ENCODE measurements at regions not wholly inside any gene's neighbourhood (a gene's known extent, or its start where the extent isn't known, plus 50 kb on each side); places are given as distances from the start of the nearest gene placed in this dataset.

GRCh38 chr2:16565481-16565880 is 100.2 kb downstream of the CYRIA start:
- no peak for DNase-seq (ENCODE audit: low read depth)

DNA sequence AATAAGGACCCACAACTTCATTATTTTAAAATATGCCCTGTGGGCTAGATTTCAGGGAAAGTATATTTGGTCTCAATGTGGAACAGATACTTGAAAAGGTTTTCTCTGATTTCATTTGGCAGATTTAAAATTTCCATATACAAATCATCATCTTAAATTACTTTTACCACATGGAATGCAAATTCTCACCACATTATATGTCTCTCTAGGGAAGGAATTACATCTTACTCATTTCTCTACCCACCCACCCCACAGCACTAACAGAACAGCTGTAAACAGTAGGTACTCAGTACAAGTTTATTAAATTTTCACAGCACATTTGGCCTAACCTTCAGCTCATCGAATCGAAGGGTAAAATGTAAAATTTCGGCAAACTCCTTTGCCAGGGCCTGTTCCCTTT is 104.0 kb downstream of the CYRIA start:
- DNase-seq (ENCODE audit: low read depth): no peak

GRCh38 chr2:16561251-16561650 is 104.4 kb downstream of the CYRIA start:
- DNase-seq (ENCODE audit: low read depth): no peak

DNA sequence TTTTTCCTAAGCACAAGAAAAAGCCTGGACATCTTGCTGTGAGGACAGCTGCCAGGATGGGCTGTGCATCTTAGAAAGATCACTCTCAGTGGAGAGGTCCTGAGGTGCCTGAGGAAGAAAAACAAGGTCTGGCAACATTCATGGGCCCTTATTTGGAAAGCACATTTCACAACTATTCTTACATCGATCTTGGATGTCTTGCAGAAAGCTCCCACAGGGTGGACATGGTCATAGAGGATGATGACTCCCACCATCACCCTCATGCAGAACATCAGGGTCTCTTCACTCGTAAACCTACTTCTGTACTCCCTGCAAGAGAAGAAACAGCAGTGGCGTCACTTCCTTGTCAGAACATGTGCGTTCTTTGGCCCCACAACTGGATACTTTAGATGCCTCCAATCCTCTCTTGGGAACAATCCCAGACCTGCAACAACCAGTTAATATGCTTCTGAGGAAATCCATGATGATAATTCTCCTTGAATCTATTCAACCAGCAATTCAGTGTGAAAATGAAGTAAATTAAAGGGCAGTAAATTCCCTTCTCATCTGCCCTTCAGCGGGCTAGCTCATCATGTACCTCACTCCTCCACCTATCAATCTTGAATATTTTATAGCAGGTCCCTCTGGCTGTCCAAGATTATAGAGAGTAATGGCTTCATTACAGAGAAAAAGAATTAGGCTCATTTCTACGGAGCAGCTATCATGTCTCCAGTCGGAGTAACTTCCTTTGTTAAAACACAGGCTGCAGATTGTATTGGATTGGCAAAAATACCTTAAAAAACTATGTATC is 106.2 kb downstream of the CYRIA start:
- no peak for DNase-seq (ENCODE audit: low read depth)

DNA sequence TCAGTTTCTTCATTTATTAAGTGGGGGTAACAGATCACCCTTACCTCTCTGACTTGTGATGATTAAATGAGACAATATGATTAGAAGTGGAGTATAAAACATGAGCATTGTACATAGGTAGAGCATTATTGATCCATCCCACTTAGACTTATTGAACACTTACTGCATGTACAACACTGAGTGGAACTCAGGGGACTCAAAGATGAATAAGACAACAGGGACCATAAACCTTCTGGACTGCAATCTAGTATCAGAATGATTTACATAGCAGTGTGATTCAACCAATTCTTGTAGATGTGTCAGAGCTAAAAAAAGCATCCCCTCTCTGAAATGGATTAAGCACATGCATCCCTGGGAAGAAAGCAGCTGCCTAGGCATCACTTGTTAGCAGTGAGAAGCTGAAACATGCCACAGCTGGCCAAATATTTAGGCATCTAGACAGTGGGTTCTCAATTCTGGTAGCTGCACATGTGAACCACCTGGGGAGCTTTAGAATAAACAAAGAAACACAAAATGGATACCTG is 111.5 kb downstream of the CYRIA start:
- no peak for DNase-seq (ENCODE audit: low read depth)

DNA sequence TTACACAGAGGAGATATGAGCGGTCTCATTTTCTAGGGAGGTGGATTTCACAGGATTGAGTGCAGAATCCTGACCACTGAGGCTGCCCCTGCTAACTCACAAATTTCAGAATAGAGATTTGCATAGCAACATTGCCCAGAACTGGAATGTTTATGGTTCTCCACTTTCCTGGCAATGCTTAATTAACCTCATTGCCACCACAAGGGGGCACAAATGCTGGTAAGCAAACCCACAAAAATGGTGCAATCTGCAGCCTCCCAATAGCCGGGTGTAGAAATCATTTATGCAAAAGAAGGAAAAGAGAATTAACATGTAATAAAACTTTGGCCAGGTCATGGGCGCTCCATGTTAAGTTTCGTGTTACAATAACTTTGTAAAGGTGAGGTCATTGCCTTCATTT is 112.4 kb downstream of the CYRIA start:
- DNase-seq (ENCODE audit: low read depth): peak; percentile 3

DNA sequence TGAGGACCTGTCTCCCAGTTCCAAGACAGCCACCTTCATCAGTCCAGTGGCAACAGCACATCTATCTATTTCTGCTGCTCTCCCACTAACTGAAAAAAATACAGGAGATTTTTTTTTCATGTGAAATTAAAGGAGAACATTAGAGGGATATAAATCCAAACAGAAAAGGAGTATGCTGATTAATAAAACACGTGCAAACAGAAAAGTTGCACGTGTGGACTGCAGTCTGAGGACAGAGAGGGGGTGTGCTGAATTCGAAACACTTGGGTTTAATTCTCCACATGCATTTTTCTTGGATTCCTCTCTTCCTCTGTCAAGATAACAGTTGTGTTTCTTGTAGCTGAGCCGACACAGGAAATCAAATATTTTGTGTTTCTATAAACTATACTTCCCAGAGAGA is 113.4 kb downstream of the CYRIA start:
- no peak for DNase-seq (ENCODE audit: low read depth)

GRCh38 chr2:16548036-16548435 is 117.6 kb downstream of the CYRIA start:
- DNase-seq (ENCODE audit: low read depth): no peak

DNA sequence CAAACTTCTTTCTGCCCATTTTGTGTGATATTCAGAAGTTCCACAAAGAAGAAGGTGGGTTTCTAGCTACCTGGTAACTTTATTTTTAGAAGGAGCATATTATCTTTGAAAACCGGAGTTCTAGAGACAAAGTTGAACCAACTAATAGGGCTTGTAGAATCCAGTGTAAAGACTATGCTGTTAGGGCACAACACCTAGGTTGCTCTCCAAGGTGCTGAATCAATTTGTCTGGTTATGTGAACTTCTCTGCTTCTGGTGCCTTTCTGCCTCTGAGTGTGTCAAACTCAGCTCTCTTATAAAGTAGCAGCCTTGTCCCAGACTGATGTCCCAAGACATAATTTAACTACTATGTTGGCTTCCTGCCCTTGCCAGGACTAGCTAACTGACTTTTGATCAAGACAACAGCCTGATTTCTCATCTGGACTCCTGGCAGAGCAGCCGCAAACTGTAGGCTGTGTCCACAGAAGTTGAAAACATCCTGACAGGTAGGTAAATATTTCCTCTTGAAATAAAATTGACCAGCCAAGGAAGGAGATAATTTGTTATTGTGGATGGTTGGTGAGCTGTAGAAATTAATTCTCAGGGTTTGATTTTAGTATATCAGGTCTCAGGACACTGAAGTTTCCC is 119.4 kb downstream of the CYRIA start:
- DNase-seq (ENCODE audit: low read depth): peak; percentile 15

DNA sequence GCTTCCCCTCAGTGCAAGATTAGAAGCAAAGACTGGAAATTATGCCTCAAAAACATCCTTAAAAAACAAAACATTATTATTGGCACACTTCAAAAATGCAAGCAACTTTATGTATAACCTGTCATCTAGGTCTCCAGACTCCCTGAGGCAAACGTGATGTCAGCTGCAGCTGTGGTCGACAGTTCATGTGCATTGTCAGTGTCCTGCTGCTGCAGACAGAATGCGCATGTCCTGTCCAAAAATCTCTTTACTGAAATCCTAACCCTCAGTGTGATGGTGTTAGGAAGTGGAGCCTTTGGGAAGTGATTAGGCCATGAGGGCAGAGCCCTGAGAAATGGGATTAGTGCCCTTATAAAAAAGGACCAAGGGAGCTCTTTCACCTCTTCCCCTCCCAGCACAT is 126.9 kb downstream of the CYRIA start:
- no peak for DNase-seq (ENCODE audit: low read depth)

GRCh38 chr2:16537347-16537746 is 128.3 kb downstream of the CYRIA start:
- DNase-seq (ENCODE audit: low read depth): peak; percentile 1

- DNase-seq (ENCODE audit: low read depth): no peak
Measured at GRCh38 chr2:16526193-16526592, 139.4 kb downstream of the CYRIA start.

GRCh38 chr2:16525265-16525887 is 140.3 kb downstream of the CYRIA start:
- no peak for DNase-seq (ENCODE audit: low read depth)

DNA sequence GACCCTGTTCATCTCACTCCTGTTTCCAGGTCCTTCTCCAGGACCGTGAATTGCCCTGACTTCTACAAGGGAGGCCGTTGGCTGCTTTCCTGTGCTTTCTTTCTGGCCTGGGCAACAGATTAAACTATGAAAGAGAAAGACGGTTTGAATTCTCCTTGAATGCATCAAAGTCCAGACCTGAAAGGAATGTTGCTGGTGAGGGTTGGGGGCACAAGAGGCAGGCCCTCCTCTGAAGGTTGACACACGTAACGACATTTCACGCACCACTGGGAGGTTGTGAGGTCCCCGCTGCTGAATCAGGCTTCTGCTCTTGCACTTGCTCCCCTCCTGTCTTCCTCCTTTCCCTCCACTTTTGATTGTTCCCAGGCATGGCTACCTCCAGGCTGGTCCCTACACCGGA is 141.9 kb downstream of the CYRIA start:
- no peak for DNase-seq (ENCODE audit: low read depth)

GRCh38 chr2:16522031-16522831 is 143.4 kb downstream of the CYRIA start:
- no peak for DNase-seq (ENCODE audit: low read depth)

GRCh38 chr2:16520891-16521290 is 144.7 kb downstream of the CYRIA start:
- no peak for DNase-seq (ENCODE audit: low read depth)

- no peak for DNase-seq (ENCODE audit: low read depth)
Measured at GRCh38 chr2:16515696-16516095, 149.9 kb downstream of the CYRIA start.

DNA sequence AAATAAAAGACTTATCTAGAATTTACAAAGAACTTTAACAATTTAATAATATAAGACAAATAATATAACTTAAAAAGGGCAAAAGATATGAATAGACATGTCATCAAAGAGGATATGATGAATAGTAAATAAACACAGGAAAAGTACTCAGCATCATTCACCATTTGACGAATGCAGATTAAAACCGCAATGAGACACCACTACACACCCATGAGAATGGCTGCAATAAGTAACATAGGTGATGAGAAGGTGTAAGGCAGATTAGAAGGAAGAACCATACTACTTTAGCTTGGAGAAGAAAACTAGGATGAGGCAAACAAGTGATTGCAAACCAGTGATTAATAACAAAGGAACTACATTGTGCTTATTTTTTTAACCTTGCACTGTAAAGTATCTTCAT is 152.0 kb downstream of the CYRIA start:
- no peak for DNase-seq (ENCODE audit: low read depth)

DNA sequence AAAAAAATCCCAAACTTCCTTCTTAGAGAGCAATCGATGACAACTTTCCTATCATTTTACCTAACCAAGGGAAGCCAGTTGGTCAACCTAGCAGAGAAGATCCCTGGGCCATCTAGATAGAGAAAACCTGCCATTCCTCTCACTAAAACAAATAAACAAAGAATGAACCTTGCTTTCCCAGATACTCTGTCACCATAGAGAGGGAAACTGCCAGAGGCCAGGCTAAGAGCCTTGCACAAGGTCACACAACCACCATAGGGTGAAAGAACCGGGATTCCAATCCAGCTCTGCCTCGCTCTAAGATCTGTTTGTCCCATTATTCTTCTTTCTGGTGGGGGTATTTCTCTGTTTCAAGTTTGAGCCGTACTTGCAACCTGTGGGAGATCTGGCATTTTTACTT is 154.6 kb downstream of the CYRIA start:
- DNase-seq (ENCODE audit: low read depth): no peak

GRCh38 chr2:16509042-16509441 is 156.6 kb downstream of the CYRIA start:
- DNase-seq (ENCODE audit: low read depth): no peak

DNA sequence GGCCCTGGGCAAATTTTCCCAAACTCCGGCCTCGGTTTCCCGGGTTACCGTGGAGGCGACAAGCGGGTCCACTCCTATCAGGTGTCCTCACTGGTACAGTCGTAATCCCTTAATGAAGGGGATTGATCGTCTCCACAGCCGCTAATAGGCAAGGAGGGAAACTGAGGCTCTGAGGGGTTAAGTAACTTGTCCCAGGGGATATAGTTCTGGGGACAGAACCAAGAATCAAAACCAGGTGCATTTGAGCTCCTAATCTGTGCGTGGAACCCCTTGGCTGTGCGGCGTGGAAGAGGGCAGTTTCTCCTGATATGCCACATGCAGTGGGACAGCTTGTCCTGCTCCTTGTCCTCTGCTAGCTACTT is 157.2 kb downstream of the CYRIA start:
- no peak for DNase-seq (ENCODE audit: low read depth)

Measured in M059J (cell line).